GM10248 (cell line): ENCODE measurements at regions not wholly inside any gene's neighbourhood (a gene's known extent, or its start where the extent isn't known, plus 50 kb on each side); places are given as distances from the start of the nearest gene placed in this dataset.
A peak's percentile ranks its signal among the peaks of the same experiment; 100 is the strongest.

Experiments
- CTCF ChIA-PET: fragments of 300-600 bp; sonication (Branson Sonifier 250); formaldehyde crosslinking; extraction: SDS; loops from one replicate; lab custom pipeline; 2021; ENCODE audit warnings: antibody characterized with exemption; lab: Yijun Ruan, JAX
- POLR2A ChIA-PET: fragments of 350-650 bp; sonication (Branson Sonifier 250); formaldehyde crosslinking; extraction: SDS; loops from one replicate; lab custom pipeline; 2020; ENCODE audit warnings: antibody characterized with exemption; lab: Yijun Ruan, JAX
- DNase-seq: peaks from one replicate; pipeline ENCODE4 v3.0.0; 2012; ENCODE audit errors: extremely low spot score
- CTCF ChIP-seq: IDR thresholded peaks from 2 replicates; pipeline ENCODE4 v1.5.1; 2012; ENCODE audit warnings: mild to moderate bottlenecking, low read depth; ENCODE audit errors: extremely low read depth, missing control alignments, control extremely low read depth

GRCh38 chr9:89781838-89782540 lies 177.2 kb downstream of the GADD45G start:
- no peak for TF ChIP-seq CTCF
- ChIA-PET POLR2A (no interaction called here), CTCF (interaction anchor here (0.8 to 2.0 kb wide), 6 partner anchors 10 to 184 kb away, joined by 3 to 5 read pairs (median 4); no protein-coding TSS in a partner anchor)
- DNase-seq = peak; percentile 32

- no peak for DNase-seq
- no peak for TF ChIP-seq CTCF
- CTCF ChIA-PET = no interaction called here
Observed at GRCh38 chr9:89786655-89787054, 181.8 kb downstream of the GADD45G start.

DNA sequence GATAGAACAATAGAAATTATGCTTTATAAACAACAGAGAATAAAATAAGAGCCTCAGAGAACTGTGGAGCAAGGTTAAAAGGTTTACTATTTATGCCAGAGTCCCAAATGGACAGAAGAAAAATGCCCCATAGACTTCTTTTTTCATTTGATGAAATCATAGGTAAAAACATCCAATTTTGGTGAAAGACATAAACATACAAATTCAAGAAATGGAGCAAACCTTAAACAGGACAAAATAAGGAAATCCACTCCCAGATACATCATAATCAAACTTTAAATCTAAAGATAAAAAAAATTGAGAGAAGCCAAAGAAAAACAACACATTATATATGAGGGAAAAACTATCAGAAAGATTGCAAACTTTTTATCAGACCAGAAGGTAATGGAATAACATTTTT lies 182.8 kb downstream of the GADD45G start:
- POLR2A ChIA-PET = no interaction called here

More at GRCh38 chr9:89786655-89787054, 181.8 kb downstream of the GADD45G start:
- POLR2A ChIA-PET = no interaction called here

GRCh38 chr9:89788434-89788833 lies 183.6 kb downstream of the GADD45G start:
- ChIA-PET POLR2A (no interaction called here), CTCF (no interaction called here)
- DNase-seq = no peak
- no peak for TF ChIP-seq CTCF

More for the DNA sequence above, 182.8 kb downstream of the GADD45G start:
- CTCF ChIA-PET = no interaction called here
- no peak for DNase-seq
- no peak for TF ChIP-seq CTCF

DNA sequence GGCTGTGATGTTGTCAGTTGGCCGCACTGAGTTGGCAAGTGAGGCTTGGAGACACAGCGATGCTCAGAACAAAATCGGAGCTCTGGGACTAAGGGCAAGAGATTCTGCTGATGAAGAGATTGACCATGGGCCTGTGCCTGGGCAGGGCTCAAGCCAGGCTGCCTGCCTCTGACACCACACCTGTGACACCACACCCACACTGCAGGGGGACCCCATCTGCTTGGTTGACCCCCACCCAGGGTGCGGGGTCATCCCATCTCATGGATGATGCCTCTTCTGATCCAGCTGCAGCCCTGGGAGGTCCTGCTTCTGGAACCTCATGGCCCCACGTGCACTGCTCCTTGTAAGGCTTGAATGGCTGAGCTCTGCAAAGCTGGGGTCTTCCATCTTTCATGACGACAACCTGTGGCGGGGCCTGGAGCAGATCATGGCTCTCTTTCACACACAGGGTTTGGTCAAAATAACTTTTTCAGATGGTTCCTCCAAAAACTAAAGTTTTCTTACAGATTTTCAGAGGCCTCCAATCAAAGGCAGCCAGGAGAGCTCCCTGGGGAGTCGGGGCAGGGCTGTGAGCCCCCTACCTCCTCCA lies 185.2 kb downstream of the GADD45G start:
- ChIA-PET CTCF (interaction anchor here (1.2 to 1.4 kb wide), 2 partner anchors 12 to 24 kb away, joined by 3 read pairs; no protein-coding TSS in a partner anchor), POLR2A (no interaction called here)
- no peak for TF ChIP-seq CTCF
- DNase-seq = no peak

- TF ChIP-seq CTCF = no peak
- no peak for DNase-seq
- ChIA-PET CTCF (interaction anchor here (1.4 kb wide), 1 partner anchor 24 kb away, joined by 3 read pairs; no protein-coding TSS in a partner anchor), POLR2A (no interaction called here)
Observed at GRCh38 chr9:89790542-89791109, 185.8 kb downstream of the GADD45G start.
